ENCODE measurements at regions not wholly inside any gene's neighbourhood (a gene's known extent, or its start where the extent isn't known, plus 50 kb on each side); places are given as distances from the start of the nearest gene placed in this dataset.

DNA sequence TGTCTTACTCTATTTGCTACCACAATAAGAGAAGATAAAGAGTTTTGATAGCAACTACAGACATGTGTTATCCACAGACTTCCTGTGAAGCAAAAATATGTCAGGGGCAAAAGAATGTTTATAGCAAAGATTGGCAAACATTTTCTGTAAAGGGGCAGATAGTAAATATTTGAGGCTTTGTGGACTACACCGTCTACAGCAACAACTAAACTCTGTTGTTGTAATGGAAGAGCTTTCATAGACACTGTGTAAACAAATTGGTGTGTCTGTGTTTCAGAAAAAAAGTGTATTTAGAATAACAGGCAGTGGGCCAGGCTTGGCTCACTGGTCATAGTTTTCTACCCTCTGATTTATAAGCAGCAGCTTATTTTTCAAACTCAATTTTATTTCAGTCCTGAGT, 521.4 kb downstream of the ANKRD7 start:
- TF ChIP-seq CTCF (IDR thresholded peaks at IDR 0.05; ENCODE audit: low read depth, low read length, missing input control) = no peak
- TF ChIP-seq GABPA (IDR thresholded peaks at IDR 0.05 in 1 of 2, conservative IDR thresholded peaks at IDR 0.05 in 1 of 2) = no peak
- TF ChIP-seq ATF3 (IDR thresholded peaks at IDR 0.05) = no peak
- TF ChIP-seq YY1 (IDR thresholded peaks at IDR 0.05) = no peak
- TF ChIP-seq, protein P1, sequence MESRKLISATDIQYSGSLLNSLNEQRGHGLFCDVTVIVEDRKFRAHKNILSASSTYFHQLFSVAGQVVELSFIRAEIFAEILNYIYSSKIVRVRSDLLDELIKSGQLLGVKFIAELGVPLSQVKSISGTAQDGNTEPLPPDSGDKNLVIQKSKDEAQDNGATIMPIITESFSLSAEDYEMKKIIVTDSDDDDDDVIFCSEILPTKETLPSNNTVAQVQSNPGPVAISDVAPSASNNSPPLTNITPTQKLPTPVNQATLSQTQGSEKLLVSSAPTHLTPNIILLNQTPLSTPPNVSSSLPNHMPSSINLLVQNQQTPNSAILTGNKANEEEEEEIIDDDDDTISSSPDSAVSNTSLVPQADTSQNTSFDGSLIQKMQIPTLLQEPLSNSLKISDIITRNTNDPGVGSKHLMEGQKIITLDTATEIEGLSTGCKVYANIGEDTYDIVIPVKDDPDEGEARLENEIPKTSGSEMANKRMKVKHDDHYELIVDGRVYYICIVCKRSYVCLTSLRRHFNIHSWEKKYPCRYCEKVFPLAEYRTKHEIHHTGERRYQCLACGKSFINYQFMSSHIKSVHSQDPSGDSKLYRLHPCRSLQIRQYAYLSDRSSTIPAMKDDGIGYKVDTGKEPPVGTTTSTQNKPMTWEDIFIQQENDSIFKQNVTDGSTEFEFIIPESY (IDR thresholded peaks at IDR 0.05) = no peak
- TF ChIP-seq MAX (IDR thresholded peaks at IDR 0.05) = no peak
- TF ChIP-seq EGR1 (IDR thresholded peaks at IDR 0.05; ENCODE audit: low read depth in 2 of 2) = no peak
- TF ChIP-seq REST (IDR thresholded peaks at IDR 0.05) = no peak
- TF ChIP-seq TAF1 (conservative IDR thresholded peaks at IDR 0.05) = no peak
- TF ChIP-seq RXRA (IDR thresholded peaks at IDR 0.05) = no peak

All from liver (tissue), 3 donors.